GM12864 (cell line): ENCODE measurements at regions not wholly inside any gene's neighbourhood (a gene's known extent, or its start where the extent isn't known, plus 50 kb on each side); places are given as distances from the start of the nearest gene placed in this dataset.

Experiments
- DNase-seq: peaks from one replicate; pipeline ENCODE4 v3.0.0-alpha.2; 2011; ENCODE audit warnings: low read depth
- H3K4me3 ChIP-seq: 2 replicates; pipeline ENCODE4 v1.5.1; 2011; ENCODE audit warnings: mild to moderate bottlenecking, low read depth, low read length, control low read depth
- TF ChIP-seq, protein P1 (sequence below): IDR thresholded peaks from 2 replicates; pipeline ENCODE4 v1.5.1; 2011; ENCODE audit warnings: low read depth, mild to moderate bottlenecking, moderate library complexity, low read length, control low read depth, inconsistent platforms; ENCODE audit errors: missing control alignments

DNA sequence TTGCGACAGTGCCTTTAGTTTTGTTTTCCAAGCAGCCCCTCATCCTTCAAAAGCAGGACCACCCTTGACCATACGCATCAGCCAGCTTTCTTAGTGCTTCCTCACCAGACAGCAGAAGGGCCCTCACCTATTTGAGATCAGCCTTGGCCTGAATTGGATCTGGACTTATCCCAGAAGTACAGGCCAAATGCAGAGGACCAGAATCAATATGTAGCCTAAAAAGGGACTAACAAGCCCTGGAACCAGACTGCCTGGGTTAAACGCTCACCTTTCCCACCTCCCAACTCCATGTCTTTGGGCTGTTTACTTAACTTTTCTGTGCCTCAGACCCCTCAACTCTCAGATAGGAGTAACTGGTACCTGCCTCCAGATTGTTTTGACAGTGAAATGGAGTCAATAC, 77.7 kb upstream of the ATP6AP2 start:
- H3K4me3 ChIP-seq: no peak overlapping the region
- DNase-seq: no peak
- TF ChIP-seq, protein P1, sequence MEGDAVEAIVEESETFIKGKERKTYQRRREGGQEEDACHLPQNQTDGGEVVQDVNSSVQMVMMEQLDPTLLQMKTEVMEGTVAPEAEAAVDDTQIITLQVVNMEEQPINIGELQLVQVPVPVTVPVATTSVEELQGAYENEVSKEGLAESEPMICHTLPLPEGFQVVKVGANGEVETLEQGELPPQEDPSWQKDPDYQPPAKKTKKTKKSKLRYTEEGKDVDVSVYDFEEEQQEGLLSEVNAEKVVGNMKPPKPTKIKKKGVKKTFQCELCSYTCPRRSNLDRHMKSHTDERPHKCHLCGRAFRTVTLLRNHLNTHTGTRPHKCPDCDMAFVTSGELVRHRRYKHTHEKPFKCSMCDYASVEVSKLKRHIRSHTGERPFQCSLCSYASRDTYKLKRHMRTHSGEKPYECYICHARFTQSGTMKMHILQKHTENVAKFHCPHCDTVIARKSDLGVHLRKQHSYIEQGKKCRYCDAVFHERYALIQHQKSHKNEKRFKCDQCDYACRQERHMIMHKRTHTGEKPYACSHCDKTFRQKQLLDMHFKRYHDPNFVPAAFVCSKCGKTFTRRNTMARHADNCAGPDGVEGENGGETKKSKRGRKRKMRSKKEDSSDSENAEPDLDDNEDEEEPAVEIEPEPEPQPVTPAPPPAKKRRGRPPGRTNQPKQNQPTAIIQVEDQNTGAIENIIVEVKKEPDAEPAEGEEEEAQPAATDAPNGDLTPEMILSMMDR: no peak

DNA sequence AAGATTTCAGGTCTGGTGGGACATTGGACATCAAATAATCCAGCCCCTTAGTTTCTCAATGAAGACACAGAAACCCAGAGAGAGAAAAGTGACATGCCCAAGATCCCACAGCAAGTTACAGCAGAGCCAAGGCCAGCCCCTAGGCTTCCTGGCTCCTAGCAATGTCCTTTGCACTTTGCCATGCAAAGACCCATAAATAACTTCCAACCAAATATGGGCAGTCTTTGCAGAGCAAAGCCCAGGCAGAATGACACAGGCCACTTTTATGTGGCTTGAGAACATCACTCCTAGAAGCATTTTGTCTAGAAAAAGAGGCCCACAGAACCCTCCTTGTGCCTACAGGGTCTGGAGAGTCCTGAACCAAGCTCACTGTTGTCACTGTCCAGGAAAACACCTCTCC, 78.1 kb upstream of the ATP6AP2 start:
- DNase-seq: no peak
- H3K4me3 ChIP-seq: no peak overlapping the region
- TF ChIP-seq, protein P1: no peak

GRCh38 chrX:40501164-40501855, 79.5 kb upstream of the ATP6AP2 start:
- no peak overlapping the region for H3K4me3 ChIP-seq
- TF ChIP-seq, protein P1: no peak
- DNase-seq: no peak

- H3K4me3 ChIP-seq: no peak overlapping the region
- TF ChIP-seq, protein P1: no peak
- DNase-seq: no peak
Measured at GRCh38 chrX:40496728-40497127, 84.0 kb upstream of the ATP6AP2 start.

GRCh38 chrX:40495659-40496058, 85.1 kb upstream of the ATP6AP2 start:
- TF ChIP-seq, protein P1: no peak
- DNase-seq: no peak
- H3K4me3 ChIP-seq: no peak overlapping the region

DNA sequence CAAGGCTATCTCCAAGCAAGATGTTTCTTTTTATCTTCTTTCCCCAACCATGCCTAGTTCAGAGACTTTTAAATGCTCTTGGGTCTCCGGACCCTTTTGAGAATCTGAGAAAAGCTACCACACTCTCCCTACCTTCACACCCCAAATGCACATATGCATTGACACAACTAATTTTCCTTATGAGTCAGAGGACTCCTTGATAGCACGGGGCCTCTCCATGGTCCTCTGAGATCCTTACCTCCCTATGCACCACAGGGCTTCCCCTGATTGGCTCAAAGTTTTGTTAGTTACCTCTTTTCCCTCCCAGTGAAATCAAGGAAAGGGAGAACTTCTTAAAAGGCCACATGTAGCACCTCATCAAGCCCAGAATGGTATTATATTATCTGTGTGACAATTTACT, 86.8 kb upstream of the ATP6AP2 start:
- DNase-seq: no peak
- TF ChIP-seq, protein P1: no peak
- no peak overlapping the region for H3K4me3 ChIP-seq

DNA sequence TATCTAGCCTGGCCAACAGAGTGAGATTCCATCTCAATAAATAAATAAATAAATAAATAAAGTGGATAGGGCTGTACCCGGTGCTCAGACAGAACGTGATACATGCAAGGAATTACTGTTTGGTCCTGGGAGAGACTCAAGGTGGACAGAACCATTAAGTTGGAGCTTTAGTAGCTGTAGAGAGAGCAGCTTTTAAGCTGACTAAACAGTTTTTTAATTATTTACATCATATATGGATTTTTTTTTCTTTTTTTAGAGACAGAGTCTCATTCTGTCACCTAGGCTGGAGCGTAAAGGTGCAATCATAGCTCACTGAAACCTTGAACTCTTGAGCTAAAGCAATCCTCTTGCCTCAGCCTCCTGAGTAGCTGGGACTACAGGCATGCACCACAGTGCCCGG, 92.5 kb upstream of the ATP6AP2 start:
- TF ChIP-seq, protein P1: no peak
- no peak overlapping the region for H3K4me3 ChIP-seq
- DNase-seq: no peak
